HG02588 (cell line): ENCODE measurements at regions not wholly inside any gene's neighbourhood (a gene's known extent, or its start where the extent isn't known, plus 50 kb on each side); places are given as distances from the start of the nearest gene placed in this dataset.
A peak's percentile ranks its signal among the peaks of the same experiment; 100 is the strongest.
"Not testable (repeated sequence)": the region's sequence is repeated elsewhere in the genome, so short reads cannot be mapped to it uniquely, and the experiment has no call there.

Experiments used
- ATAC-seq: cut with Tn5 transposase; IDR thresholded peaks from one replicate; pipeline ENCODE4 v1.9.1; 2021; ENCODE audit warnings: mild to moderate bottlenecking, moderate library complexity; ENCODE audit not compliant: unreplicated experiment

DNA sequence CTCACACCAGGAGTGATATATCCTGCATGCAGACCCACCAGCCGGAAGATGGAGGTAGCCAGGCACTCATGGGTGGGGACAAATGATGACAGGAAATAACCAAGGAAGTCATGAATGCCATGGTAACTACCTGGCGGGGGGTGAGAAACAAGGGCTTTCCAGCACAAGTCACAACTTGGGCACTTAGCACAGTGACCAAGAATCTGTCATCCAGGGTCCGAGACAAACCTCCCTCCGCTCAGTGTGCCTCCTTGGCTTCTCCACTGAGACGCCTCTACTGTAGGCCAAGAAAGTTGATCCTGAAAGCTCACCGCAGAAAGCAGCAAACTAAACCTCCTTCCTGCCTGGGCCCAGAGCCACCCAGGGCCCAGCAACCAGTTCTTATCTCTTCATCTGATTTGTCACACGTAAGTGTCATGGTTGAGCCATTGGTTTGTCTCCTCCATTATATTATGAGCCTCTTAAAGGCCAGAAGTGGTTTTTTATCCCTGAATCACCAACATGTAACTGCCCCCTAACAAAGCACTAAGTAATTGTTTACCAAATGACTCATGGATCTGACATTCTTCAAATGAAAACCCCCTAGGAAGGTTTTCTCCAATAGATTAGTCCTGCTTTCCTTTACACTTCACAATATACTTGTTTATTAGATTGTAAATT is 84.3 kb upstream of the TAB2 start:
- no peak for ATAC-seq

- ATAC-seq, result no peak
These were observed 83.2 kb upstream of the TAB2 start for GRCh38 chr6:149234051-149234962.

DNA sequence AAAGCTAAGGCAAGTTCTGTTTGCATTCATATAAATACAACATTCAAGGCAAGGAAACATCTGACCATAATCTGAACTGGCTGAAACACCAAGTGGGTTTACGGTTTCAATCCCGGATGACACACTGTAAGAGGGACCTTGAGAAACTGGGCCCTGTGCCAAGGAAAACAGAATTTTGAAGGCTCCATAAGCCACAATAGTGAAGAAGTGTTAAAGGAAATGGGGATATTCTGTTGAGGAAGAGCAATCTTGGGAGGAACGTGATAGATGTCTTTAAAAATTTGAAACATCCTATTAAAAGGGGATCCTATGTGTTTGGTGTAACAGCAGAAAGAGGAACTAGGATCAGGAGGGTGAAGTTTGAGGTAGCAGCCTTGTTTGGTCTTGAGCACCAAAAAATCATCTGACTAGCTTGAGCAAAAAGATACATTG is 82.4 kb upstream of the TAB2 start:
- ATAC-seq, result peak; percentile 87

DNA sequence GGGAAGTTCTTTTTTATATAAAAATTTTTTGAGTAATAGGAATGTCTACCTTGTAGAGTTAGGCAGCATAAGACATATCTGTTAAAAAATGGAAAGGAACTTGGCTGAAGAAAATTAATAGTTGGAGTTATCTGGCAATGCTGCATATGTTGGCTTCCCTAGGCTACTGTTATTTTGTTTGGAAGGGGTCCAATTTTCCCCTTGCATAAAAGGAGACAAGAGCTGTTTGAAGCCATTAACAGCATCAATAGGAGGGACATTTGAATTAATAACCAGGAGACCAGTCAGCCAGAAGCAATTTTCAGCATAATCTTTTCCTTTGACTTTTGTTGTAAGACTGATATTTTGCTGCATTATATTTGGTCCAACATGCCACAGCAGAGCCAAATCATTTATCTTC is 80.9 kb upstream of the TAB2 start:
- ATAC-seq, result no peak

DNA sequence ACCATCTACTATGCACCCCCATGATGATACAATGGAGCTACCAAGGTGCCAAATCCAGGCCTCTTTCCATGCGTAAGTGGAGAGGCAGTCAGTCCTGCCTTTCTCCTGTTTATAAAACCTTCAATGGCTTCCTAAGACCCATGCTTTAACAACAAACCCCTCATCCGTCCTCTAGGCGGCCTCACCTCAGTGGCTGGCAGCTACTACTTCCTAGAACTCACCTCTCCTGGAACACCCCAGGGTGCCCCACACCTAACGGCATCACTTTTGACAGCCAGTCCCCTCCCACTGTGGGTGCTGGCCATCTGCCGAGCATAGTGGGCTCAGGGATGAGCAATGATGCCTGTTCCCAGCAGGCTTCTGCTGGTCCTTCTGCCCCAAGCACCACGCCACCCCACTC is 80.0 kb upstream of the TAB2 start:
- ATAC-seq, result no peak

DNA sequence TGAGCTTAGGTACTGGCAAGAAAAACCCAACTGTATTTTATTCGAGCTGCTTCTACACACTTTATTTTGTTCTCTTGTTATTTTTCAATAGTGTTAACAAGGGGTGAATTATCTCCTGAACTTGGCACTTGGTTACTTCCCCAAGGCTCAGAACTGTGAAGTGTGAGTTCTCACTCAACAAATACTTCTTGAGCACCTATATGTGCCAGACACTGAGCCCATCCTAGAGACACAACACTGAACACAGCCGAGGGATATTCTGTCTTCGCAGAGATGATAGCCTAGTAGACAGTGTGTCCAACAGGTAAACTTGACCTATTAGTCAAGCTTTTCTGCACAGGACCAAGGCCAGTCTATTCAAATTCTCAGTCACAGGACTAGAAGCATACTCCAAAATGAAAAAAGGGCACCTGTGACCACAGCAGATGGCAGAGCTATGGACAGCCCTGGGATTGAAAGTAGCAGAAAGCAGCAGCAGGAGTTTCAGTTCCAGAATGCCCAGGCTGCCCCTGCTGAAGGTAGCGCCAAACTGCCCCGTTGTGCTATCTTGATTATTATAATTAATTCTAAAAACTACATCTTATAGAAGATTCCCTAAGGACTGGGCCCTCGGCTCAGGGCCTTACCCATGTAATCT is 77.8 kb upstream of the TAB2 start:
- no peak for ATAC-seq

- no peak for ATAC-seq
These were observed 74.6 kb upstream of the TAB2 start for GRCh38 chr6:149242883-149243282.

GRCh38 chr6:149244105-149244504 is 73.4 kb upstream of the TAB2 start:
- ATAC-seq, result no peak

- ATAC-seq, result peak; percentile 96
These were observed 70.7 kb upstream of the TAB2 start for GRCh38 chr6:149246691-149247384.

DNA sequence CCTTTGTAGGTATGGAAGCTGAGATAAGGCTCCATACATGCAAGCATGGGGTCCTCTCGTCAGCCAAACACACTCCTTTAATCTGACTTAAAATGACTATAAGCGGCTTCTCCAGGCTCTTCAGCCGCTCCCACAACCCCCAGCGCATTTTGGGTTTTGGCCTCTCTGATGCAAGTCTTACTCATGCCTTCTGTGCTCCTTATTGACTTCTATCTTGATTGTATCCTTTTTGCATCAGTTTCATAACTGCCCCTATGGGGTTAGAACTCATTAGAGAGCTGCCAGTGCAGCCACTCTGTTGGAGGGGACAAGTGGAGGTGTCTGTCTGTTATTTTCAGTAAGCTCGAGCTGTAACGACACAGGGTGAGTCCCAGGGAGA is 70.1 kb upstream of the TAB2 start:
- ATAC-seq, result no peak

DNA sequence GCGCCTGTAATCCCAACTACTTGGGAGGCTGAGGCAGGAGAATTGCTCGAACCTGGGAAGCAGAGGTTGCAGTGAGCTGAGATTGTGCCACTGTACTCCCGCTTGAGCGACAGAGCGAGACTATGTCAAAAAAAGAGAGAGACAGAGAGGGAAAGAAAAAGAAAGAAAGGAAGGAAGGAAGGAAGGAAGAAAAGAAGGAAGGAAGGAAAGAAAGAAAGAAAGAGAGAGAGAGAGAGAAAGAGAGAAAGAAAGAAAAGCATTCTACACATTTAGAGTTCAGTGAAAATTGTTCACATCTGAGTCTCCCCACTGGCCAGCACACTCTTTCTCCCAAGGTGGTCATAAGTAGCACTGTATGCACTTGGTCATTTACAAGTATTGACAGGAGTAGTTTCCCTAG is 69.2 kb upstream of the TAB2 start:
- not testable (repeated sequence) for ATAC-seq

- ATAC-seq, result no peak
These were observed 68.7 kb upstream of the TAB2 start for GRCh38 chr6:149248693-149249369.

DNA sequence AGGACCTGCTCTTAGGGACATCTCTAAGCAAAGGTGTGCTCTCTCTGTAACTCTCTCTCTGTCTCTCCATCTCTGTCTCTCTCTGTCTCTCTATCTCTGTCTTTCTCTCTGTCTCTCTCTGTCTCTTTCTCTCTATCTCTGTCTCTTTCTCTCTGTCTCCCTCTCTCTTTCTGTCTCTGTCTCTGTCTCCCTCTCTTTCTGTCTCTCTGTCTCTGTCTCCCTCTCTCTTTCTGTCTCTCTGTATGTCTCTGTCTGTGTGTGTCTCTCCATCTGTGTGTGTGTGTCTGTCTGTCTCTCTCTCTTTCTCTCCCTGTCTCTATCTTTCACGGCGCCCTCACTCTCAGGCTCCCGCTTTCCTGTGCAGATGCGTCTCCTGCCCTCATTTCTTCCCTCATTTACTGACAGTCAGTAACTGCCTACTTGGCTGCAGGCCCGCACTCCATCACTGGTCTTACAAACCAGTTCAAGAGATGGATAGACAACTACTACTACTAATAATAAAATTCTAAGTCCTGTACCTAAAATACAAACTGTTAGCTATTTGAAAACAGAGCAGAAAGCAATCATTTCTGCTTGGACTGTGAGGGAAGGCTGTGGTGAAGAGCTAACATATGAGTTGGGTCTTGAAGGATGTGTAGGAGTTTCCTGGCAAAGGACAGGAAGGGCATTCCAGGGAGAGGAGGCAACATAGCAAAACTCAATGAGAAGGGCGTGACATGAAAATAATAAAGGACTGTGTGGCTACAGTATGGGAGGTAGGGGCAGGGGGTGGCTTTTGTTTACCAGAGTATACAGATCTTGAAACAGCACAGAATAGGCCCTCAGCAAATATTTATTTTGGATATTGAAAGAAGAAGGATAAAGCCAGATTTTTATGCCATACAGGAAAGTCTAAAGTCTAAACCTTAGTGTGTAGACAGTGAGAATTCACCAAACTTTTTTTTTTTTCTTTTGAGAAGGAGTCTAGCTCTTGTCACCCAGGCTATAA is 67.8 kb upstream of the TAB2 start:
- ATAC-seq, result no peak

- ATAC-seq, result no peak
These were observed 66.6 kb upstream of the TAB2 start for GRCh38 chr6:149250951-149251350.

DNA sequence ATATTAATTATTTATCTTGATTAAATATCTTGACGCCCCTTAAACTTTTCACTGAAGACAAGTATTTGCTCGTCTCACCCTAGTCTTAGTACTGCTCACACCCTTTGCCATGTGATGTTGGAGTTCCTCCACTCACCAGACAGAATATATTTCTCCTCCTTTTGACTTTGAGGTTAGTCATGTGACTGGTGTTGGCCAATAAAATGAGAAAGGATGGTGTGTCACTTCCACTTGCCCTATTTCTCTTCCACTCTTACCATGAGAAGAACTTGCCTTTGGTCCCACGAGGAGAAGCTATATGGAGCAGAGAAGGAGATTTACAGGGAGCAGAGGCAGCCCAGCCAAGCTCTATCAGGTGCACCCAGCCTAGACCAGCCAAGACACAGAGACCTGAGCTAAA is 64.9 kb upstream of the TAB2 start:
- no peak for ATAC-seq

DNA sequence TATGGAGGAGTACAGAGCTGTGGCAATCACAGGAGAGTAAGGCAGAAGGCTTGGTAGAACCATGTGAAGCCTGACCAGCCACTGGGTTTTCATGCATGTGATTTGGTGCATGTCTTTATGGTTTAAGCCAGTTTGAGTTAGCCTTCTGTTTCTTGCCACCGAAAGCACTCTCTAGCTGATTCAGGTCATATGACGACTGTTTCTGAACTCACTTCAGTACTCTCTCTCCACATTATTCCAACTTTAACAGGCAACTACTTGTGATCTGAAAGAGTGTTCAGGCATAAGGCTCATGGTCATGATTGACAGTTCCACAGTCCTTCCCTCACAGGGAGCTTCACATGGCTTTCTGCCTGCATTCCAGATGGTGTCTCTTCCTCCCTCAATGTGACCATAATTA is 63.3 kb upstream of the TAB2 start:
- no peak for ATAC-seq

GRCh38 chr6:149259753-149260152 is 57.8 kb upstream of the TAB2 start:
- no peak for ATAC-seq

GRCh38 chr6:149260214-149260874 is 57.2 kb upstream of the TAB2 start:
- no peak for ATAC-seq
